Ovary (tissue), 7 donors: ENCODE measurements at regions not wholly inside any gene's neighbourhood (a gene's known extent, or its start where the extent isn't known, plus 50 kb on each side); places are given as distances from the start of the nearest gene placed in this dataset.

Source experiments
- DNase-seq, 5 donors: peaks; one replicate each; pipeline ENCODE4 v3.0.0-alpha.2; 2019 to 2020
- H3K27ac ChIP-seq, 2 donors: fragments of 200-600 bp; one replicate each; pipeline versions ENCODE4 v1.5.1 to v1.8.0; 2019 to 2022
- H3K27me3 ChIP-seq: fragments of 200-600 bp; one replicate; pipeline ENCODE4 v1.8.0; 2022
- H3K36me3 ChIP-seq: fragments of 200-600 bp; sonication (generic); one replicate; pipeline ENCODE4 v1.5.1; 2019
- H3K4me1 ChIP-seq: one replicate; pipeline ENCODE4 v1.8.1; 2013; ENCODE audit warnings: mild to moderate bottlenecking, moderate library complexity; ENCODE audit not compliant: insufficient read depth
- H3K4me3 ChIP-seq: fragments of 200-600 bp; sonication (generic); one replicate; pipeline ENCODE4 v1.5.1; 2017
- H3K9me3 ChIP-seq, 2 donors: fragments of 200-600 bp in 1 of 2; sonication (generic) in 1 of 2; one replicate each; pipeline versions ENCODE4 v1.5.1 to v1.8.1; 2013 to 2019; ENCODE audit warnings: mild to moderate bottlenecking in 1 of 2, moderate library complexity in 1 of 2
- EP300 ChIP-seq: sonication (generic); formaldehyde crosslinking; IDR thresholded peaks from one replicate; pipeline ENCODE4 v1.6.1; 2017; ENCODE audit warnings: antibody characterized with exemption
- POLR2A ChIP-seq: fragments of 450-650 bp; IDR thresholded peaks from one replicate; pipeline ENCODE4 v1.6.1; 2017; ENCODE audit warnings: antibody characterized with exemption, mild to moderate bottlenecking, moderate library complexity
- WGBS, 3 donors: extraction: QIAGEN DNeasy Blood & Tissue Kit in 1 of 3; methylation state at CpG; one replicate each; pipeline versions ENCODE4 v1.1.5 to v1.1.7; 2013 to 2017; 5-methylcytosine and 5-hydroxymethylcytosine counted together
- intact Hi-C, 4 donors: fragments of 100-400 bp; cut with DNase I; formaldehyde crosslinking; loops; one replicate each; pipeline versions ENCODE4 v1.11.0 to v1.15.1; 2022 to 2023
- TF ChIP-seq, protein P1 (sequence below), 3 donors: fragments of 450-650 bp in 2 of 3; fragments of 200-600 bp in 1 of 3; IDR thresholded peaks; one replicate each; pipeline versions ENCODE4 v1.5.1 to v1.8.0; 2016 to 2022; ENCODE audit warnings: antibody characterized with exemption in 3 of 3, mild to moderate bottlenecking in 1 of 3
- donor health status: DM: no; HTN: no; CAD: no; lungs with moderate emphysema.
- donor health status: DM: no; HTN: no; CAD: no.
- donor health status: Bipolar disorder and iron deficiency.
- donor health status: DM: no; HTN: no; CAD: no.
- donor health status: DM: yes; HTN: yes; CAD: no.

GRCh38 chr3:159146856-159147435 lies 345.1 kb downstream of the MFSD1 start:
- intact Hi-C loops = no loop called here
- no peak overlapping the region for H3K27ac ChIP-seq
- H3K4me3 ChIP-seq = no peak overlapping the region
- H3K36me3 ChIP-seq = no peaks in the 10 kb centered on the region
- DNase-seq = no peak
- TF ChIP-seq, protein P1, sequence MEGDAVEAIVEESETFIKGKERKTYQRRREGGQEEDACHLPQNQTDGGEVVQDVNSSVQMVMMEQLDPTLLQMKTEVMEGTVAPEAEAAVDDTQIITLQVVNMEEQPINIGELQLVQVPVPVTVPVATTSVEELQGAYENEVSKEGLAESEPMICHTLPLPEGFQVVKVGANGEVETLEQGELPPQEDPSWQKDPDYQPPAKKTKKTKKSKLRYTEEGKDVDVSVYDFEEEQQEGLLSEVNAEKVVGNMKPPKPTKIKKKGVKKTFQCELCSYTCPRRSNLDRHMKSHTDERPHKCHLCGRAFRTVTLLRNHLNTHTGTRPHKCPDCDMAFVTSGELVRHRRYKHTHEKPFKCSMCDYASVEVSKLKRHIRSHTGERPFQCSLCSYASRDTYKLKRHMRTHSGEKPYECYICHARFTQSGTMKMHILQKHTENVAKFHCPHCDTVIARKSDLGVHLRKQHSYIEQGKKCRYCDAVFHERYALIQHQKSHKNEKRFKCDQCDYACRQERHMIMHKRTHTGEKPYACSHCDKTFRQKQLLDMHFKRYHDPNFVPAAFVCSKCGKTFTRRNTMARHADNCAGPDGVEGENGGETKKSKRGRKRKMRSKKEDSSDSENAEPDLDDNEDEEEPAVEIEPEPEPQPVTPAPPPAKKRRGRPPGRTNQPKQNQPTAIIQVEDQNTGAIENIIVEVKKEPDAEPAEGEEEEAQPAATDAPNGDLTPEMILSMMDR (IDR thresholded peaks at IDR 0.05) = no peak
- H3K9me3 ChIP-seq = no peaks in the 10 kb centered on the region
- no peaks in the 10 kb centered on the region for H3K27me3 ChIP-seq
- no peaks in the 10 kb centered on the region for H3K4me1 ChIP-seq
- WGBS, 3 donors = 24 to 32% (median 30%) methylated on average over 4 of the region's 4 CpGs

GRCh38 chr3:159147813-159148212 lies 346.0 kb downstream of the MFSD1 start:
- H3K36me3 ChIP-seq = no peaks in the 10 kb centered on the region
- no peaks in the 10 kb centered on the region for H3K9me3 ChIP-seq
- WGBS, 3 donors = 59 to 67% (median 59%) methylated on average over 4 of the region's 4 CpGs
- no peaks in the 10 kb centered on the region for H3K27me3 ChIP-seq
- no peak for TF ChIP-seq POLR2A
- TF ChIP-seq, protein P1 (IDR thresholded peaks at IDR 0.05) = no peak
- no peak for TF ChIP-seq EP300
- intact Hi-C loops = no loop called here
- DNase-seq = no peak
- no peak overlapping the region for H3K4me3 ChIP-seq
- H3K4me1 ChIP-seq = no peaks in the 10 kb centered on the region
- no peak overlapping the region for H3K27ac ChIP-seq

DNA sequence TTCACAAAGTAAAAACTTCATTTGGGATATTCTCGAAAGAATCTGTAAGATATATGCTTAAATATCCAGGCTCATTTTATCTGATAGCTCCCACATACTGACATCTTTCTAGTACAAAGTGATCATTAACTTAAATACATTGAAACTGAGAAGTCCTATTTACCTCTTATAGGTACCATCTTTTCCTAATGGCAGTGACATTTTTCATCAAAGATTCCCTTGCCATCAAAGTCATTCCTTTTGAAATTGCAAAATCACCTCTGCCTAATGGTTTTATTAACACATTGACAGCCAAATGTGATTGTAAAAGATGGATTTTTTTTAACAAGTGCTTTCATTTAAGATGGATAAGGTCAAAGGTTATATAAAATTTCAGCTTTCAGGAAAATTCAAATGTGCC lies 346.6 kb downstream of the MFSD1 start:
- H3K9me3 ChIP-seq = no peaks in the 10 kb centered on the region
- no peak for DNase-seq
- H3K27me3 ChIP-seq = no peaks in the 10 kb centered on the region
- intact Hi-C loops = no loop called here
- no peak overlapping the region for H3K4me3 ChIP-seq
- no peaks in the 10 kb centered on the region for H3K4me1 ChIP-seq
- WGBS, 3 donors = 48 to 73% (median 59%) methylated on average over 1 of the region's 1 CpG
- TF ChIP-seq, protein P1 (IDR thresholded peaks at IDR 0.05) = no peak
- no peak for TF ChIP-seq POLR2A
- TF ChIP-seq EP300 = no peak
- no peaks in the 10 kb centered on the region for H3K36me3 ChIP-seq
- H3K27ac ChIP-seq = no peak overlapping the region

- TF ChIP-seq EP300 (no peak), POLR2A (no peak)
- TF ChIP-seq, protein P1 (IDR thresholded peaks at IDR 0.05) = no peak
- intact Hi-C loops = no loop called here
- Histone ChIP-seq H3K9me3 (no peaks in the 10 kb centered on the region), H3K36me3 (no peaks in the 10 kb centered on the region), H3K4me1 (no peaks in the 10 kb centered on the region), H3K4me3 (no peak overlapping the region), H3K27ac (no peak overlapping the region), H3K27me3 (no peaks in the 10 kb centered on the region)
- 78 to 84% (median 79%) methylated on average over 7 of the region's 7 CpGs for WGBS, 3 donors
- DNase-seq = no peak
Observed at GRCh38 chr3:159149131-159149530, 347.3 kb downstream of the MFSD1 start.
